ENCODE measurements at regions not wholly inside any gene's neighbourhood (a gene's known extent, or its start where the extent isn't known, plus 50 kb on each side); places are given as distances from the start of the nearest gene placed in this dataset.
A peak's percentile ranks its signal among the peaks of the same experiment; 100 is the strongest.
"Not testable (repeated sequence)": the region's sequence is repeated elsewhere in the genome, so short reads cannot be mapped to it uniquely, and the experiment has no call there.

- no peak for DNase-seq
Observed at GRCh38 chr11:114758627-114759026, 80.3 kb downstream of the NXPE2 start.

DNA sequence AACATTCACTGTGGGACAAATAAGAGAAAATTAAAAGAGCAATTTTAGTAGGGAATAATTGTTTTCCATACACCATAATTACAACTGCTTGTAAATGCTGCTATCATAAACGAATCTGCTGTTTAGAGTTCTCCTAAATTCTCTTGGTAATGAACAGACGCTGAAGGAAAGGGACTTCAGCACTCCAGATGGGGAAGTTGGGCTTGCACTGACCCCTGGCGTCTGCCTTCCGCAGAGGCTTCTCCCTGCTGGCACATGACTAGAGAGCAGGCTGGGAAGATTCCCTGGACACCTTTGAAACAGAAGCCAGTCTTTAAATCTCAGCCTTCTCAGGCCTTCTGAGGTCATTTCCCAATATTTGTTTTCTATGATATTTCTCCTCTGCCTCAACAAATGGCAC is 84.1 kb downstream of the NXPE2 start:
- DNase-seq: peak; percentile 16

GRCh38 chr11:114764563-114764962 is 86.2 kb downstream of the NXPE2 start:
- no peak for DNase-seq

DNA sequence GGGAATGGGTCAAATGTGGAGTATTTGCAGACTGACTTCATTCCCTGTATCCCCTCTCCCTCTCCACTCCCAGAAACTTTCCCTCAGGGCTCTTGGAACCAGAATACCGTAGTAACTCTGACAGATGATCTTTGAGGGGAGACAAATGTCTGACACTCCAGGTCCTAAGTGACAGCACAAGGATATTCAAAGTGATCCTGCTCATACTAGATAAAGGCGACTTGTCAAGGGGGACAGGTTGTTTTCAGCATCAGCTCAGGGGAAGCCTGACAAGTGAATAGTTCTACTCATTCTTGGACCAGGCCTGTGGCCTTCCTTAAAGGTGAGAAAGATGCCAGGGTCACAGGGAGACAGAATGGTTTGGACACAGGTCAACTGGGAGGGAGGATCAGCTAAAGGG is 92.8 kb downstream of the NXPE2 start:
- no peak for DNase-seq

DNA sequence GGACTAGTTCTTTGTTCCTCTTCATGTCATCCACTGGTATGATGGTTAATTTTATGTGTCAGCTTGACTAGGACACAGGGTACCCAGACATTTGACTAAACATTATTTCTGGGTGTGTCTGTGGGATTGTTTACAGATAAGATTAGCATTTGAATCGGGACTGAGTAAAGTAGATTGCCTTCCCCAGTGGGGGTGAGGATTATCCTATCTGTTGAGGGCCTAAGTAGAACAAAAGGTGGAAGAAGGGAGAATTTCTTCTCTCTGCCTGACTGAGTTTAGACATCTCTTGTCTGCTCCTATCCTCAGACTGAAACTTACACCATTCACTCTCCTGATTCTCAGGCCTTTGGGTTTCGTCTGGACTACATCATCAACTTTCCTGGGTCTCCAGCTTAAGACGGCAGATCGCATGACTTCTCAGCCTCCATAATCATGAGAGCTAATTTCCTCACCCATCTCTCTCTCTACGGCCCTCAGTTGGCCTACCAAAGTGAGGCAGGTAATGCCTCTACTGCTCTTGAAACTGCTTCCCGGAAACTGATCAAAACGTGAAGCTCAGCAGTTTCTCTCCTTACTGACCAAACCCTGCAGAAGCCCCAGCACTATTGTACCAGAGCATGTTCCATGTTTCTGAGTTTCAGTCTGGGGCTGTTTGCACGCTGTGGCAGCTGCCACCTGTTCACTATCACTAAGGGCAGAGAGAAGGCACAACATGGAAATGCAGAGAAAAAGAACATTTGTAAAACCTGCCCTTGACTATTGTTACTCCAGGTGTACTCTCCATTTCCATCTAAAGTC is 95.4 kb downstream of the NXPE2 start:
- no peak for DNase-seq

DNA sequence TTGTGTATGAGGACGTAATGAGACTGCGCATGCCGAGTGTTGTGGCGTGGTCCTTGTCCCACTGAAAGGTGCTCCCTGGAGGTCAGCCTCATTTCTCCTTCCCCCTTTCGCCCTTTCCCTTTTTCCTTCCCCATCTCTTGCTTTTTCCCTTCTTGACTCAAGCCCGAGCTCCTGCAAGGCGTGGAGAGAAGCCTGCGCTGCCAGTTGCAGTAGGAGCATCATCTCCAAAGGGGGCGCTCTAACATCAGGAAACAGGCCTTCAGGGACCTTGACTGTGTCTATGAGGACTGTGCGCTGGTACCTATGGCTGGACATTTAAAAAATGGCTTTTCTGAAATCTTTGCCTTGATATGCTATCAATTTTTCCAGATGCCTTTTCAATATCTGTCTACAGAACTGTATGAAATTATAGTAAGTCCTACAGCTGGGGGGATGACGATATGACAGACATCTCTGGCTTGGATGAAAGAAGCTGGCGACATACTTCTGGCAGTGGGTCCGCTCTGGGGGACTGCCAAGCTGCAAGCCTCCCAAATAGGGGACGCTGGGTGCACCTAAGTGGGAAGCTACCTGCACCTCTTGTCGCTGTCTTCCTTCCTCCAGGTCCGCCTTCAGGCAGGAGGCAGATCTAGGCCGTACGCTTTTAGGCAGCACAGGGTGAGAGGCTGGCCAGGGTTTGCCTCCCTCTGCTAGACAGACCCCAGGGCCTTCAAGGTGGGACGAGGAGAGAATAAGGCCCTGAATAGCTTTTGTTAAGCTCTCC is 96.5 kb downstream of the NXPE2 start:
- DNase-seq: peak; percentile 67

GRCh38 chr11:114775875-114776621 is 97.7 kb downstream of the NXPE2 start:
- no peak for DNase-seq

- no peak for DNase-seq
Observed at GRCh38 chr11:114776956-114777355, 98.6 kb downstream of the NXPE2 start.

DNA sequence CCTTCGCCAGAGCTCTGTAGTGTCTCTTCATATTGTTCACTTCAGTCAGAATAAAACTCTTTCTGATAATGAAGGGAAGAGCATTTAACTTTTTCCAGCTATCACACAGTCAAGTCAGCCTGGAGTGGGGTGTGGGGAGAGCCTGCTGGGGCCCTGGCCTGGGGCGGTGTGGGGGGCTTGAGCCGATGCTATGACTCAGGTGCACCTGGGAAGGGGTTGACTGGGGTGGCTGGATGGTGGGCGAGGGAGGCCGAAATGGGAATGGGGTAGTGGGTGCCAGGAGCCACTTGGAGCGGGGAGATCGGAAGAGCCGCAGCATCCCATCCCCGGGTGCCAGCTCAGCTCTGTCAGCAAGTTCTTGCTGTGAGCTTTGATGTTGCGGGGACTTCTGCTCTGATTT is 100.9 kb downstream of the NXPE2 start:
- DNase-seq: no peak

DNA sequence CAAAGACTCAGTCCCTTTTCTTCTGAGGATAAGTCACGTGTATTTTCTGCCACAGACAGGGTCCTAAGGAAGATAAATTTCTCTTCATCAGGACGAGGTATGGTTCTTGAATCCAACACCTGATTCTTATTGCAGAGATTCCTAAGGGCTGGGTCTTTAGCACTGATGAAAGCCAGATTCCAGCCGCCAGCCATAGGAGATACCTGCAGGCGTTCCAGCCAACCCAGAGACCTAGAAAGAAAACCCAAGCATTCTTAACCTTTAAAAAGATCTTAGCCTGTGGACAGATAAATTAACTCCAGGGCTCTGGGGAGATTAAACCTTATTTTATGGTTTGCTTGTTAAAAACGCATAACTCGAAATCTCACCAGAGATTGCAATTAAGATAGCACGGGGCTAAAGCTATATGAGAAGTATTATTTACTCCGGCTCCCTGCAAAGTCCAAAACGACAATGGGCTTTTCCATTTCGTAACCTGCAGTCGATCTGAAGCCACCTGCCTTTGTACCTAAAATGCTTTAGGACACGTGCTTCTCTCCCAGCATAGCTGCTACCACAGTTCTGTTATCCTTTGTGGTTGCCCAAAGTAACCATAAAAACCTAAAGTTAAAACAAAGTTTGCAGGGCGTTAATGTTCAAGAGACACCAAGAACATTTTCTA is 104.5 kb downstream of the NXPE2 start:
- no peak for DNase-seq

DNA sequence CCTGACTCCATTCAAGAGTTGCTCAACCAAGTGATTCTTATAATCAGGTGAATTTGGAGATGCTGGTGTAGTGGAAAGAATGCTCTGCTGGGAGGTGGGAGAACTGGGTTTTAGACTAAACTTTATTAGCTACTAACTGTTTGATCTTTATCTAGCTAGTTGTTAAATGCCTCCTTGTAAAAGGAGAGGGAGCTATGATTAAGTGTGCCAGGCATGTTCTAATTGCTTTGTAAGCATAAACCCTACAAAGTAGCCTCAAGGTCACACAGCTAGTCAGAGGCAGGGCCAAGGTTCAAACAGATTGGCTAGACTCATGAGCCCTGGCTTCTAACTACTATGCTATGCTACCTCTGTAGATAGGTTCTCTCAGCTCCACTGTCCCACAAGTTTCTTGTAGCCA is 105.5 kb downstream of the NXPE2 start:
- DNase-seq: no peak

- DNase-seq: no peak
Observed at GRCh38 chr11:114784216-114784615, 105.9 kb downstream of the NXPE2 start.

- DNase-seq: no peak
Observed at GRCh38 chr11:114784891-114785290, 106.6 kb downstream of the NXPE2 start.

DNA sequence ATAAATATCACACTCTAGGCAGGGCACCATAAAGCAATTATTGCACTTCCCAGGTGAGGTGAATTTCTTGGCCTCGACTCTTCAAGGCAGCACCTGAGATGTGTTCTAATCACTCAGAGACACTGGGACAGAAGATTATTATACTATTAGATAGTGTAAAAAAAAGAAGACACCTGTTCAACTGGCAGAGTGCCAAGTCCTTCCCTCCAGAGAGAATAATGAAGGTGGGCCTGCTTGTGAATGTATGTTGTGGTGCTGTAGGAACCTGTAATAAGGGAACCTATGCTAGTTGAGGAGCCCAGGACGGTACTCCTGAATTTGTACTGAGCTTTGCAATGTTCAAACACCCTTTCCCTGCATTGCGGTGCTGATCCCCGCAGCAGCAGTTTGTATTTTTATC is 107.5 kb downstream of the NXPE2 start:
- DNase-seq: peak; percentile 60

DNA sequence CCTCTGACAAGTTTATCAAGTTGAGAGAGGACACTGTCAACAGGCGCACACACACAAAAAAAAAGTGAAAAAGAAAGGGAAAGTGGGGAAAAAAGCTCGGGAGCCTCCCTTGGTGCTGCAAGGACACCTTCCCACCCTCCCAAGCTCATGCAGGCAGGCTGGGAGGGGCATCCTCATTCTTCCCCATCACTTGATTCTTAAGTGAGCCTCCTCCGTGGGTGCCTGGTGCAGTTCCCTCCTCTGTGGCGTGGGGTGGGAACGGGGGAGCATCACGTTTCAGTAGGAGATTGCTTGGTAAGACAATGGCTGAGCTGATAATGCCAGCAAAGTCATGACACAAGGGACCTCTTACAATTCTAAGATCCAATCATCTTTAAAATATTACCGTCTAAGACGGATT is 108.8 kb downstream of the NXPE2 start:
- no peak for DNase-seq

DNA sequence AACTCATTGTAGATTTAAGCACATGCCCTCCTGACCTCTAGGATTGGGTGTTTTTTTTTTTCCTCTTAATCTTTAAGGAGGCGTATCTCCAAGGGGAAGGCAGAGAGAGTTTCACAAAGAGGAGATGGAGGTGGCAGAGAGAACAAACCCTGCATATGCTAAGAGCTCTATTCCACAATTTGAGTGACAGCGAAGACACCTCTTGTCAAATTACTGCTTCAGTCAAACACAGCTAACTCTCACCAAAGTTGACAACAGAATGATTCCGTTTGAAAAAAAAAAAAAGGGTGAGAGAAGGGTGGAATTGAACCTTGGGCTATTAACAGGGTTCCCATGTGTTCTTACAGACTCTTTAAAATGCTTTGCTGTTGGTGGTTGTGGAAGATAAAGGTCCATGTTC is 112.6 kb downstream of the NXPE2 start:
- DNase-seq: no peak

GRCh38 chr11:114794048-114794684 is 115.8 kb downstream of the NXPE2 start:
- no peak for DNase-seq

- no peak for DNase-seq
Observed at GRCh38 chr11:114796954-114797721, 118.8 kb downstream of the NXPE2 start.

- DNase-seq: no peak
Observed at GRCh38 chr11:114799476-114799875, 121.1 kb downstream of the NXPE2 start.

DNA sequence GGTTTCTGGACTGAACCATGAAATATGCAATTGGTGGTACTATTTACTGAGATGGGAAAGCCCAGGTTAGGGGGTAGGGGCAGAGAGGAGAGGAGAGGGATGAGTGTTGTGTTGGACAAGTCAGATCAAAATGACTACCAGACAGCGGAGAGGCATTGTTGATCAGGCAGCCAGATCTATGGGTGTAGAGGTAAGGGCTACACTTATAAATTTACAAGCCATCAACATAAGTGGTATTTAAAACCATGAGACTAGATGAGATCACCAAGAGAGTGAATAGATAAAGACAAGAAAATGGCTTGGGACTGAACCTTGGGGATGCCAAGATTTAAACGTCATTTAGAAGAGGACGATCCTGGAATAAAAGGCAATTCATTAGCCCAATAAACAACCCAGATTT is 123.4 kb downstream of the NXPE2 start:
- no peak for DNase-seq

GRCh38 chr11:114802878-114803277 is 124.6 kb downstream of the NXPE2 start:
- DNase-seq: no peak

GRCh38 chr11:114805431-114805830 is 127.1 kb downstream of the NXPE2 start:
- not testable (repeated sequence) for DNase-seq

Measured in COR-L47 (cell line).